ENCODE measurements at regions not wholly inside any gene's neighbourhood (a gene's known extent, or its start where the extent isn't known, plus 50 kb on each side); places are given as distances from the start of the nearest gene placed in this dataset.

DNA sequence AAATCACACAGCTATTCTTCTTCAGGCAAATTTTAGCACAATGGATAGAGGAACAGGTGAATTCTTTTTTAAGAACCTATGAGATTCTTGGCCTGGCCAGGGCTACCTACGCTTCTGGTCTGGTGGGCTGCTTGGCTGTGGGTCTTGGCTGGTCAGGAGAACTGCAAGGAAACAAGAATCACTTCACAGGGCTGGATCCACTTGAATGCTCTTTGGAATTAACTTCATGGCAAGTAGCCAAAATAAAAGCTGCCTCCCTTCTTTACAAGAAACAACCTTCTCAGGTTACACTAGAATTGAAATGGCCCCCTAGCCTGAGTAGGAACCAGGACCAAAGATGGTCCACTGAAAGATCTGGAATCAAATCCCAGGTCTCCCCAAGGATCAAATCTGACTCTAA lies 519.1 kb downstream of the IQCM start:
- Mint-ChIP-seq H3K27ac (no peak overlapping the region), H3K4me3 (no peak overlapping the region), H3K9me3 (no peaks in the 10 kb centered on the region), H3K36me3 (ENCODE audit: low read depth) (no peaks in the 10 kb centered on the region), H3K27me3 (ENCODE audit: low read depth) (no peaks in the 10 kb centered on the region), H3K4me1 (ENCODE audit: low read depth) (no peaks in the 10 kb centered on the region)
- DNase-seq (ENCODE audit: low spot score), result no peak

DNA sequence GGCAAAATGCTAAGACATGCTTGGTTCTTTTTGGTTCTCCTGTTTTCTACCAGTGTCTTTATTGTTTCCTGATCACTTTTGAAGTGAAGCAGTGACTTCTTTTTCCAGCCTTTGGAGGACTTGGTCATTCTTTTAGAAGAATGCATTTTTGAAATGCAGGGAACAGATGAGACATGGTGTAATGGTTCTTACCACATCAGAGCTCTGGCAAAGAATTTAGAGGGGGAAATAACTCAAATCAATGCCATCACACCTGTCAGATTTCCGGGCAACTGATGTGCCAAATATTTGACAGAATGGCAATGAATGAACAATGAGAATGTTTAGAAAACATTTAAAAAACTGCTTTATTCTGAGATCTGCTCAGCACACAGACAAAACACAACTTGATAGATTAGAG lies 519.6 kb downstream of the IQCM start:
- Mint-ChIP-seq H3K4me3 (no peak overlapping the region), H3K36me3 (ENCODE audit: low read depth) (no peaks in the 10 kb centered on the region), H3K9me3 (no peaks in the 10 kb centered on the region), H3K27me3 (ENCODE audit: low read depth) (no peaks in the 10 kb centered on the region), H3K4me1 (ENCODE audit: low read depth) (no peaks in the 10 kb centered on the region), H3K27ac (no peak overlapping the region)
- DNase-seq (ENCODE audit: low spot score), result no peak

DNA sequence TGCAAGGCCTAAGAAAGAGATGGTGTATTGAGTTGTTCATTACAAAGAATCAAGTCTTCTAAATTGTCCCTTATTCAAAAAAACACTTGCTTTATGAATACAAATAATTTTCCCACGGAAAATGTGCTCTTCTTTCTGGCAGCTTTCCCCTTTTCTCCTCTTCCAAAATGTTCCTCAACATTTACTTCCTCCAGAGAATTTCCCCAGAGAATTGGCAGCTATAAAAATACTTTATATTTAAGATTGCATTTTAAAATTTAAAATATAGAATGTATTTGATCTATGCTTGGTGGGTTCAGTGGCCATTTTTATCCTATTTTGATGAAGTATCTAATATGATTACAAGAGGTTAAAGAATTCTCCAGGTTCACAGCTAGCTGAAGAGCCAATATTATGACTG lies 521.0 kb downstream of the IQCM start:
- Mint-ChIP-seq H3K4me3 (no peak overlapping the region), H3K9me3 (no peaks in the 10 kb centered on the region), H3K4me1 (ENCODE audit: low read depth) (no peaks in the 10 kb centered on the region), H3K27me3 (ENCODE audit: low read depth) (no peaks in the 10 kb centered on the region), H3K27ac (no peak overlapping the region), H3K36me3 (ENCODE audit: low read depth) (no peaks in the 10 kb centered on the region)
- no peak for DNase-seq (ENCODE audit: low spot score)

DNA sequence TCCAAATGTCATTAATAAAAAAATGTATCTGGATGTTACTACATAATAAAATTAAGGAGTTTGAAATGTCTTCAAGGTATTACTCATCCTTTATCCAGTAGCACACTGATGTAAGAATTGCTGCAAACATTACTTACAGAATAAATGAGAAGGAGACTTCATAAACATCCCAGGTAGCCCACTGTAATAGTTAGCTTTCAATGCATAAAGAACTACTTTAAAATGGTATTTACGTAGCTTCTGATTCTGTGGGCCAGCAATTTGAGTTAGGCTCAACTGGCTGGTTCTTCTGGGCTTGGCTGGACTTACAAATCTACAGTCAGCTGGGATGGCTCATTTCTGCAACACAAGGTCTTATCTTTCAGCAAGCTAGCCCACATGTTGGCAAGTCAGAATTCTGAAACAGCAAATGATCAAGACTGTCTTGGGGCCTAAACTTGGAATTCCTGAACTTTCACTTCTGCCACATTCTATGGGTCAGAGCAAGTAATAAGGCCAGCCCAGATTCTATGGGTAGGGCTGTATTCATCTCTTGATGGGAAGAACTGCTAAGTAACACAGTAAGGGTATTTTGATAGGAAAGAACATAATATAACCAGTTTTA lies 522.5 kb downstream of the IQCM start:
- H3K36me3 Mint-ChIP-seq (ENCODE audit: low read depth), result no peaks in the 10 kb centered on the region
- no peak overlapping the region for H3K27ac Mint-ChIP-seq
- H3K27me3 Mint-ChIP-seq (ENCODE audit: low read depth), result no peaks in the 10 kb centered on the region
- no peaks in the 10 kb centered on the region for H3K4me1 Mint-ChIP-seq (ENCODE audit: low read depth)
- H3K9me3 Mint-ChIP-seq, result no peaks in the 10 kb centered on the region
- no peak for DNase-seq (ENCODE audit: low spot score)
- no peak overlapping the region for H3K4me3 Mint-ChIP-seq

DNA sequence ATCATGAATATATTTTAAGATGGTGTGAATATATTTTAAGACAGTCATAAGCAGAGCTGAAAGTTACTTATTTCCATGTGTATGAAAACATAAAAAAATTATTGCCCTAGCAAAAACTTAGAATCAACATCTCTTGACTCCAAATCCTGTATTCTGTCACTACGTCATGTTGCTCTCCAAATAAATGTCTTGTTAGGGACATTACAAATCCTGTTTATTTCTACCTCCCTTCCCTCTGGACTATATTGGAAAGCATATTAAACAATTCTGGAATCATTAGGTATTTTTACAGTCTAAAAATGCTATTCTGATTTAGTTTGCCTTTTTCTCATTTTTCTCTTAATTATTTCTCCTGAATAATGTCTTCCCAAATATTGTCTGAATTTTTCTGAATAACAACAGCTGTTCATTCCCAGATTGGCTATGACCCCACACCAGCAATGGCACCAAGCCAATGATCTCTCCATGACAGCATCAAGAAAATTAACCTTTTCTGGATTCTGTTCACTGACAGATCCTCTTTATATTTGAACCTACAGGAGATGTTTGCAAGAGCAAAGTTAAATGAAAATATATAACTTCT lies 523.1 kb downstream of the IQCM start:
- H3K36me3 Mint-ChIP-seq (ENCODE audit: low read depth), result no peaks in the 10 kb centered on the region
- no peak for DNase-seq (ENCODE audit: low spot score)
- H3K4me3 Mint-ChIP-seq, result no peak overlapping the region
- H3K27me3 Mint-ChIP-seq (ENCODE audit: low read depth), result no peaks in the 10 kb centered on the region
- H3K27ac Mint-ChIP-seq, result no peak overlapping the region
- no peaks in the 10 kb centered on the region for H3K4me1 Mint-ChIP-seq (ENCODE audit: low read depth)
- no peaks in the 10 kb centered on the region for H3K9me3 Mint-ChIP-seq

DNA sequence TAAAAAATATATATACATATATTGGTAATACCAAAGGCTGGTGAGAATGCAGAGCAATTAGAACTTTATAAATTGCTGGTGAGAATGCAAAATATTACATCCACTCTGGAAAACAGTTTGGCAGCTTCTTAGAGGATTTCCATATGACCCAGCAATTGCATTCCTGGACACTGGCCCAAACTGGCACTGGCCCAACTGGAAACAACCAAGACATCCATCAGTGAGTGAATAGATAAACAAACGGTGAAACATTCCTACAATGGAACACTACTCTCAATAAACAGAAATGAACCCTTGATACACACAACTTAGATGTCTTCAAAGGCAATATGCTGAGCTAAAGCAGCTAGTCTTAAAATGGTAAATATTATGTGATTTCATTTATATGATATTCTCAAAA lies 524.2 kb downstream of the IQCM start:
- no peaks in the 10 kb centered on the region for H3K27me3 Mint-ChIP-seq (ENCODE audit: low read depth)
- H3K27ac Mint-ChIP-seq, result no peak overlapping the region
- DNase-seq (ENCODE audit: low spot score), result no peak
- H3K4me3 Mint-ChIP-seq, result no peak overlapping the region
- no peaks in the 10 kb centered on the region for H3K9me3 Mint-ChIP-seq
- no peaks in the 10 kb centered on the region for H3K4me1 Mint-ChIP-seq (ENCODE audit: low read depth)
- H3K36me3 Mint-ChIP-seq (ENCODE audit: low read depth), result no peaks in the 10 kb centered on the region

DNA sequence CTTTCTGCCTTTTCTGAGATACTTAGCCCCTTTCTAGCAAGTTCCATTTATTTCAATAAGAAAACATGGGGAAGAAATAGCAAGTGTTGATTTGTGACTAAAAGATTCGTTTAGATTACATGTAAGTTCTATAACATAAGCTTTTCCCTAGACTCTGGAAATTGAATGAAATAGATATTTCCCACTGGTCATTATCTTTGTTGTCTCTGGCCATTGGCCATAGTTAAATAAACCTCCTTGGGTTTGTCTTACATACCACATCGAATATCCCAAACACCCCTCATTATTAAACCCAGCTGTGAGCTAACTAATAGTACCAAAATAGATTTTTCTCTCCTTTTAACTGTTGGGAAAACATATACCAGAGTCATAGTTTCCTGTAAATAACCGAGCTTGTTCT lies 534.8 kb downstream of the IQCM start:
- no peaks in the 10 kb centered on the region for H3K27me3 Mint-ChIP-seq (ENCODE audit: low read depth)
- H3K4me1 Mint-ChIP-seq (ENCODE audit: low read depth), result no peaks in the 10 kb centered on the region
- no peaks in the 10 kb centered on the region for H3K36me3 Mint-ChIP-seq (ENCODE audit: low read depth)
- no peak for DNase-seq (ENCODE audit: low spot score)
- no peaks in the 10 kb centered on the region for H3K9me3 Mint-ChIP-seq
- no peak overlapping the region for H3K4me3 Mint-ChIP-seq
- H3K27ac Mint-ChIP-seq, result no peak overlapping the region

DNA sequence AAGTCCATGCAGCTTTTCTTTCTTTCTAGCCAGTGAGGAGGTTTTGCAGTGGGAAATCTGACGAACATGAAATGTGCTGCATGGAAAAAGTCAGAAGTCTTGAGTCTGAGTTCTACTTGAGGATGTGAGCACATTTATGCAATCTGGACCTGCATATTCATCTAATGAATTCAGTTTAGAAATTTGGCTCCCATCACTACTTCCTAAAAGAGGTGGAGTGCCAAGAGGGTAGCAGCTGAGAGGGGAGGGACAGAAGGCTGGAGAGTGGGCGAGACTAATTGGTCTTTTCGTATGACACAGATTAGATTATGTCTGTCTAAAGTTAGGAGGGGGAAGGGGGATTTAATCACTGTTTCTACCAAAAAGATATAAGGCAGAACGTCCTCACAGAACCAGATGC lies 535.9 kb downstream of the IQCM start:
- no peaks in the 10 kb centered on the region for H3K9me3 Mint-ChIP-seq
- DNase-seq (ENCODE audit: low spot score), result no peak
- no peak overlapping the region for H3K4me3 Mint-ChIP-seq
- H3K4me1 Mint-ChIP-seq (ENCODE audit: low read depth), result no peaks in the 10 kb centered on the region
- H3K27me3 Mint-ChIP-seq (ENCODE audit: low read depth), result no peaks in the 10 kb centered on the region
- H3K36me3 Mint-ChIP-seq (ENCODE audit: low read depth), result no peaks in the 10 kb centered on the region
- H3K27ac Mint-ChIP-seq, result no peak overlapping the region

DNA sequence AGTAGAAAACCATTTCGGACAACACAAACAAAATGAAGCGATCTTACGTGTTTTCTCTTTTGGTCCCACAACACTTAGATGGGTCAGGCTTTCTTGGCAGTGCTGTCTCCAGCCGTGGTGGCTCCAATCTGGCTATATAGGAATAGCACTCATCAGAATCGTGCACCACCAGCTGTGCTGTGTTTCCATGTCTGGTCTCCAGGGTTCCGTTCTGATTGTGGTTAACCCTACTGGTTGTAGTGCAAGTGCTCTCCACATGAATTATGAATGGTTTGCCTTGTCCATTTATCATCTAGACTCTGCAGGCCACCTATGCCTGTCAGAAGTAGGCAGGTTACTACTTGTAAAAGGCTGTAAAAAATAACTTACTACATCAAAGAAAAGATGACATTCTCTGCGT lies 536.3 kb downstream of the IQCM start:
- no peaks in the 10 kb centered on the region for H3K27me3 Mint-ChIP-seq (ENCODE audit: low read depth)
- no peaks in the 10 kb centered on the region for H3K9me3 Mint-ChIP-seq
- no peak overlapping the region for H3K27ac Mint-ChIP-seq
- H3K36me3 Mint-ChIP-seq (ENCODE audit: low read depth), result no peaks in the 10 kb centered on the region
- H3K4me3 Mint-ChIP-seq, result no peak overlapping the region
- no peak for DNase-seq (ENCODE audit: low spot score)
- H3K4me1 Mint-ChIP-seq (ENCODE audit: low read depth), result no peaks in the 10 kb centered on the region

DNA sequence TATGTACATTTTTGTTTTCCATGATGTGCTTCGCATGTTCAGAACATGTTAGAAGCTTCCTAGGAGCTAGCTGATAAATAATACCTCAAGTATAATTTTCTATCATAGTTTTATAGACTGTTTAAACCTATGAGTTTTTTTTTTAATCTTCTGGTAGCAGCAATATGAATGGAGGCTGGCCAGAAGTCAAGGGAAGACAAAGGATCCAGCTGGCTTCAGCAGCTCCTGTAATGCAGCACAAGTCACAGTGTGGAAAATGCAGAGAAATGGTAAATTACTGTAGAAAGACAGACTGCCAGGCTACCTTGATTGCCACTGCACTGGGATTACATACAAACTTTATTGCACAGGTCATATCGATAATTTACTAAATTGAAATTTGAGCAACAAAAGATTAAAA lies 537.9 kb downstream of the IQCM start:
- no peaks in the 10 kb centered on the region for H3K27me3 Mint-ChIP-seq (ENCODE audit: low read depth)
- no peaks in the 10 kb centered on the region for H3K36me3 Mint-ChIP-seq (ENCODE audit: low read depth)
- H3K4me1 Mint-ChIP-seq (ENCODE audit: low read depth), result no peaks in the 10 kb centered on the region
- H3K9me3 Mint-ChIP-seq, result no peaks in the 10 kb centered on the region
- no peak overlapping the region for H3K27ac Mint-ChIP-seq
- DNase-seq (ENCODE audit: low spot score), result no peak
- H3K4me3 Mint-ChIP-seq, result no peak overlapping the region

DNA sequence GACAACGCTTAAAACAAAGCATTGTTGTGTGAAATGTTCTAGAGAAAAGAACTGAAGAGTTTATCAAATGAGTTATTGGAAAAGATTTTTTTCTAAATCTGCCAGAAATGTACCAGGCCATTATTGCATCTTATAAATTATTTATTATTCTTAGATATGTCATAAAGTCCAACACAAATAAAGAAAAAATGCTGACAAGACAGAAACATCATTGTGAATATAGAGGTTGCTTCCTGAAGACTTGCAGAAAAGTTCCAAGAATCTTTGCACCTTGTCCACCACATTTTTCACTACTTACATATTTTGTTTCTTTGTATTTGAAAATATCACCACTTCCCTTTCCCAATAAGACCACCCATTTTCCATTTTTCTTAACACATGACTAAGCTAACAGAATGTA lies 545.8 kb downstream of the IQCM start:
- no peaks in the 10 kb centered on the region for H3K9me3 Mint-ChIP-seq
- no peak overlapping the region for H3K4me3 Mint-ChIP-seq
- no peaks in the 10 kb centered on the region for H3K27me3 Mint-ChIP-seq (ENCODE audit: low read depth)
- H3K4me1 Mint-ChIP-seq (ENCODE audit: low read depth), result no peaks in the 10 kb centered on the region
- no peak for DNase-seq (ENCODE audit: low spot score)
- H3K27ac Mint-ChIP-seq, result no peak overlapping the region
- no peaks in the 10 kb centered on the region for H3K36me3 Mint-ChIP-seq (ENCODE audit: low read depth)

DNA sequence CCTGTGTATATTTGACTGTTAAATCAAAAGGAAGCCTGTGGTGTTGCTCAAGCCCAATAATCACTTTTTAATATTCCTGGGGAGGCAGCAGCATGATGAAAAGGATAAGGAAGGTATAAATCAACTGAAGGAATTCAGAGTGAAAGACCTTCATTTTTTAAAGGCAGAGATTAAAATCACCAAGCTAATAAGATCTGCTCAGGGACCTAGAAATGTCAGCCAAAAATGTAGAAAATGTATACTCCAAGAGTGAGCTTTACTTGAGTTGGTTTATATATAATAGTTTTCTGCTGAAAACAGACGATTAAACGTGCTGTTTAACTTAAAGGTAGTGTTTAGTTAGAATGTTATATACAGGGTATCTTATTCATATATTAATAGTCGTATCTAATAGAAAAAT lies 549.3 kb downstream of the IQCM start:
- DNase-seq (ENCODE audit: low spot score), result no peak
- no peaks in the 10 kb centered on the region for H3K36me3 Mint-ChIP-seq (ENCODE audit: low read depth)
- no peak overlapping the region for H3K27ac Mint-ChIP-seq
- H3K4me1 Mint-ChIP-seq (ENCODE audit: low read depth), result no peaks in the 10 kb centered on the region
- no peaks in the 10 kb centered on the region for H3K9me3 Mint-ChIP-seq
- H3K4me3 Mint-ChIP-seq, result no peak overlapping the region
- H3K27me3 Mint-ChIP-seq (ENCODE audit: low read depth), result no peaks in the 10 kb centered on the region

DNA sequence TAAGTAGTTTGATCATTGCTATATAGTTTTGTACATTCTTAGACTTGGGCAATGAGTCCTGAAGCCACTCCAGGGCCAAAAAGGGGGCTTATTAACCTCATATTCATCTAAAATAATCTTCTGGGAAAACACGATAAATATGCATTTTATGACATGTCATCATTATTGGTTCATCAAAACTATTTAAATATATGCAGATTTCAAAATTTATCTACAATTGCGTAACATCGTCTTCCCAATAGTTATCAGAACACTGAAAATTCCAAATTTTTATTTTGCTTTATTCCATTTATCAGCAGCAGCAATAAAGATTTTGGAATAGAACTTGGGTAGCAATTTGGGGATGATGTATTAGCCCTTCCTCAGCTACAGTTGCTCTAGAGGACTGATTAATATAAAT lies 550.0 kb downstream of the IQCM start:
- no peak overlapping the region for H3K4me3 Mint-ChIP-seq
- H3K9me3 Mint-ChIP-seq, result no peaks in the 10 kb centered on the region
- H3K27ac Mint-ChIP-seq, result no peak overlapping the region
- no peak for DNase-seq (ENCODE audit: low spot score)
- no peaks in the 10 kb centered on the region for H3K36me3 Mint-ChIP-seq (ENCODE audit: low read depth)
- no peaks in the 10 kb centered on the region for H3K4me1 Mint-ChIP-seq (ENCODE audit: low read depth)
- H3K27me3 Mint-ChIP-seq (ENCODE audit: low read depth), result no peaks in the 10 kb centered on the region

DNA sequence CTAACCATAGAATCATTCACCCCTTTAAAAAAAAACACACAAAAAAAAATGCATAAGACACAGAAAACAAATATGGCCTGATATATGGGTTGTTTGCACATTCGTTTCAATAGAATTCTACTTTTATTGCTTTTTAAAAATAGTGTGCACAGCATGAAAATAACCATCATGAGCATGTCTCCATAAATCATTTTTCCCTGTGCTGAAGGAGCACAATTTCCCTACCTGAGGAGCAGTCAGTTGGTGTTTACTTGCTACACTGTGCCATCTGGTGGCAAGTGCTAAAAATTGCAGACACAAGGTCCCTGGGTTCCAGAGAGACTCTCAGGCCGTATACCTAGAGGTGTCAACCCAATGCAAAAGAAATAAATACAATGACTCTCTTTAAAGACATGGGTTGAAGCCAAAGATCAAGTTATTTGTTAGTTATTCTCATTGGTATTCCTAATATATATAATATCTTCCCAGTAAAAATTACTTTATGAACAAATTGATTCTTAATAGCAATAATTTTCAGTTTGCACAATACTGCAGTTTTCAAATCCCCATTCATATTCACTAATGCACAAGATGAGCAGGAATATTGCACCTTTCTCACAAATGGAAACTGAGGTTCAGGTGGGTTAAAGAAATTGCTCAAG lies 551.4 kb downstream of the IQCM start:
- DNase-seq (ENCODE audit: low spot score), result no peak
- no peaks in the 10 kb centered on the region for H3K9me3 Mint-ChIP-seq
- no peaks in the 10 kb centered on the region for H3K4me1 Mint-ChIP-seq (ENCODE audit: low read depth)

More for the DNA sequence above, 551.4 kb downstream of the IQCM start:
- no peak overlapping the region for H3K4me3 Mint-ChIP-seq
- H3K27ac Mint-ChIP-seq, result no peak overlapping the region
- no peaks in the 10 kb centered on the region for H3K36me3 Mint-ChIP-seq (ENCODE audit: low read depth)
- H3K27me3 Mint-ChIP-seq (ENCODE audit: low read depth), result no peaks in the 10 kb centered on the region

All from T-helper 2 cell treated with Interferon-gamma antibody and Interleukin-4, amounts not matched to agents 5 μg/mL and 100 μg/mL, for 36 hours (primary cell).